ENCODE measurements at regions not wholly inside any gene's neighbourhood (a gene's known extent, or its start where the extent isn't known, plus 50 kb on each side); places are given as distances from the start of the nearest gene placed in this dataset.

GRCh38 chr16:85430523-85431421, 182.3 kb upstream of the GSE1 start:
- TF ChIP-seq POLR2A (IDR thresholded peaks at IDR 0.05), result no peak
- no peak for TF ChIP-seq CTCF (IDR thresholded peaks at IDR 0.05)
- intact Hi-C loops (cut with DNase I; ENCODE audit: low total_unique reads), result no loop called here
- DNase-seq, result peak in 1 of 2 donors; percentile 14

DNA sequence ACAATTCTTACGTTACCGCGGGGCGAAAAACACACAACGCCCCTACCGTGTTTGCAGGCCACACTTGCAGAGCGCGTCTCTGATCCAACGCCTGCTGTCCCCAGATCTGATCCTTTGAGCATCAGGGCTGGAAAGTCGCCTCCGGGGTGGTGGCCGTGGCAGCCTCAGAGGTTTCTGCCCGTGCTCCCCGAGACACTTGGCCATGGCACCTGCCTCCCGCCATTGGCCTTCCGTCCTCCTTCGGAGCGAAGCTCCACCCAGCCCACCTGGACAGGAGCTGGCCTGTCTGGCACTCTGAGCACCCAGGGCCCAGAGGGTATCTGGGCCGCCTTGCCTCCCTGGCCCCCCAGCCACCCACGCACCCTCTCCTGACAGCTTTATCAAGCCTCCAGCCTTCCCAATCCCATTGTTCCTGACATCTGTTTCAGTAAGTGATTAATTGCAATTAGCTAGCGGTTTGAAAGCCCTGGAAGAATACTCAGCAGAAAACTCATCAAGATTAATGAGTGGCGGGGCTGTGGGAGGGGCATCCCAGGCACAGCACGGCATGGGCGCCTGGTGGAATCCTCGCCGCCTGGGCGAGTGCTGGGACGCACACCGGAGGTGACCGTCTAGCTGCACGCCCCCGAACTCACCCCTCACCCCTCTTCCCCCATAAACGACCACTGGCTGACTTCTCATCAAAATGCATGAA, 181.5 kb upstream of the GSE1 start:
- no peak overlapping the region for H3K27ac ChIP-seq
- H3K4me1 ChIP-seq, result peaks cover 0 to 6% of the 10 kb centered on the region in 2 donors
- no peaks in the 10 kb centered on the region for H3K27me3 ChIP-seq
- H3K36me3 ChIP-seq, result no peaks in the 10 kb centered on the region
- no peak overlapping the region for H3K4me3 ChIP-seq
- DNase-seq, result no peak
- intact Hi-C loops (cut with DNase I; ENCODE audit: low total_unique reads), result no loop called here
- no peaks in the 10 kb centered on the region for H3K9me3 ChIP-seq
- TF ChIP-seq POLR2A (IDR thresholded peaks at IDR 0.05) (no peak), CTCF (IDR thresholded peaks at IDR 0.05) (no peak)

More at GRCh38 chr16:85430523-85431421, 182.3 kb upstream of the GSE1 start:
- H3K27me3 ChIP-seq, result no peaks in the 10 kb centered on the region
- H3K9me3 ChIP-seq, result no peaks in the 10 kb centered on the region
- H3K4me1 ChIP-seq, result no peaks in the 10 kb centered on the region
- H3K36me3 ChIP-seq, result no peaks in the 10 kb centered on the region
- H3K27ac ChIP-seq, result no peak overlapping the region
- no peak overlapping the region for H3K4me3 ChIP-seq

GRCh38 chr16:85432606-85433005, 180.5 kb upstream of the GSE1 start:
- intact Hi-C loops (cut with DNase I; ENCODE audit: low total_unique reads), result no loop called here

GRCh38 chr16:85433477-85433876, 179.6 kb upstream of the GSE1 start:
- H3K36me3 ChIP-seq, result no peaks in the 10 kb centered on the region
- no peaks in the 10 kb centered on the region for H3K9me3 ChIP-seq
- no peak overlapping the region for H3K27ac ChIP-seq
- H3K4me1 ChIP-seq, result peaks cover 9 to 15% of the 10 kb centered on the region in 2 donors
- no peak for DNase-seq
- intact Hi-C loops (cut with DNase I; ENCODE audit: low total_unique reads), result no loop called here
- TF ChIP-seq POLR2A (IDR thresholded peaks at IDR 0.05) (no peak), CTCF (IDR thresholded peaks at IDR 0.05) (no peak)
- no peak overlapping the region for H3K4me3 ChIP-seq
- H3K27me3 ChIP-seq, result no peaks in the 10 kb centered on the region

More at GRCh38 chr16:85432606-85433005, 180.5 kb upstream of the GSE1 start:
- no peak overlapping the region for H3K27ac ChIP-seq
- no peaks in the 10 kb centered on the region for H3K9me3 ChIP-seq
- H3K4me3 ChIP-seq, result no peak overlapping the region
- no peaks in the 10 kb centered on the region for H3K36me3 ChIP-seq
- no peak for DNase-seq
- H3K4me1 ChIP-seq, result peaks cover 6 to 14% of the 10 kb centered on the region in 2 donors
- TF ChIP-seq CTCF (IDR thresholded peaks at IDR 0.05) (no peak), POLR2A (IDR thresholded peaks at IDR 0.05) (no peak)
- H3K27me3 ChIP-seq, result no peaks in the 10 kb centered on the region

DNA sequence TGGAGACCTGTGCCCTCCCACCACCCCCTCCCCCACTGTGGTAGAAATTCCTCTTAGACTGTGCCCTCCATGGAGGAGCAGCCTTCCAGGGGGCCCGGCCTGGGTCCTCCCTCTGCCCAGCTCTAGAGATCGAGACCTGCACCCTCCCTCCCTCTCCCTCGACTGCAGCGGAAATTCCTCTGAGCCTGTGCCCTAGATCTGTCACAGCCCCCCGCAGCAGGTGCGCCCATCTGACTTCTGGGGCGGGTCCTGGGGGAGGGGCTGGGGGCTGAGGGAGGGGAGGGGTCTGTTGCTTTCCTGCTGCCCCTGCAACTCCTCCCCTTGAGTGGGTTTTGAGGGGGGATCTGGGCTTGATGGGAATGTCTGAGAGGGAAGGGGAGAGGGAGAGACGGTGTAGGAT, 177.8 kb upstream of the GSE1 start:
- no peak for TF ChIP-seq CTCF (IDR thresholded peaks at IDR 0.05)
- TF ChIP-seq POLR2A (IDR thresholded peaks at IDR 0.05), result no peak
- Histone ChIP-seq H3K27me3 (no peaks in the 10 kb centered on the region), H3K27ac (peak overlapping the region; percentile 80 to 93), H3K36me3 (no peaks in the 10 kb centered on the region), H3K4me3 (no peak overlapping the region), H3K4me1 (peaks cover 9 to 15% of the 10 kb centered on the region in 2 donors), H3K9me3 (no peaks in the 10 kb centered on the region)
- no peak for DNase-seq
- intact Hi-C loops (cut with DNase I; ENCODE audit: low total_unique reads), result no loop called here

Data from uterus (tissue), 3 donors.